Transverse colon (tissue), 4 donors: ENCODE measurements at regions not wholly inside any gene's neighbourhood (a gene's known extent, or its start where the extent isn't known, plus 50 kb on each side); places are given as distances from the start of the nearest gene placed in this dataset.

Experiments used
- DNase-seq: peaks from one replicate; pipeline ENCODE4 v3.0.0-alpha.2; 2019
- H3K27ac ChIP-seq, 4 donors: fragments of 200-600 bp; sonication (generic); 2 replicates each; pipeline ENCODE4 v1.5.1; 2016 to 2018; ENCODE audit warnings: inconsistent platforms in 4 of 4
- H3K27me3 ChIP-seq: fragments of 200-600 bp; sonication (generic); 2 replicates; pipeline ENCODE4 v1.5.1; 2017; ENCODE audit warnings: inconsistent platforms
- H3K36me3 ChIP-seq, 4 donors: fragments of 200-600 bp; sonication (generic); 2 replicates each; pipeline ENCODE4 v1.5.1; 2017 to 2019; ENCODE audit warnings: inconsistent platforms in 4 of 4
- H3K4me1 ChIP-seq, 4 donors: fragments of 200-600 bp; sonication (generic); 2 replicates each; pipeline ENCODE4 v1.5.1; 2017 to 2020; ENCODE audit warnings: inconsistent platforms in 4 of 4
- H3K4me3 ChIP-seq, 4 donors: fragments of 200-600 bp; sonication (generic); 1 replicate in 1 of 4; 2 replicates in 3 of 4; pipeline versions ENCODE4 v1.5.1 to v1.6.1; 2017 to 2019; ENCODE audit warnings: inconsistent platforms in 4 of 4
- H3K9me3 ChIP-seq, 2 donors: fragments of 200-600 bp; sonication (generic); 2 replicates each; pipeline ENCODE4 v1.5.1; 2017 to 2019; ENCODE audit warnings: inconsistent platforms in 2 of 2
- EP300 ChIP-seq: sonication (generic); formaldehyde crosslinking; IDR thresholded peaks from one replicate; pipeline ENCODE4 v1.6.1; 2017; ENCODE audit warnings: antibody characterized with exemption, low read depth
- POLR2A ChIP-seq: fragments of 450-650 bp; IDR thresholded peaks from one replicate; pipeline ENCODE4 v1.6.1; 2016; ENCODE audit warnings: antibody characterized with exemption, mild to moderate bottlenecking, moderate library complexity
- POLR2AphosphoS5 ChIP-seq, 3 donors: sonication (generic); formaldehyde crosslinking; IDR thresholded peaks; one replicate each; pipeline ENCODE4 v1.6.1; 2016; ENCODE audit warnings: antibody characterized with exemption in 3 of 3
- WGBS, 2 donors: methylation state at CpG; one replicate each; pipeline ENCODE4 v1.1.5; 2018; ENCODE audit warnings: low coverage in 1 of 2; 5-methylcytosine and 5-hydroxymethylcytosine counted together
- in situ Hi-C, 4 donors: fragments of 200-750 bp; cut with MboI; loops; one replicate each; pipeline versions ENCODE4 v1.15.0 to v1.15.1; 2017; ENCODE audit warnings: low sequenced_read_pairs in 3 of 4, low pct_ligation_motif_present in 1 of 4, low pct_unique_long_range_greater_than_20kb in 1 of 4
- intact Hi-C: fragments of 100-400 bp; cut with DNase I; formaldehyde crosslinking; loops from one replicate; pipeline ENCODE4 v1.15.1; 2023; ENCODE audit warnings: low total_unique reads
- small RNA-seq, 4 donors: library from RNA; depleted of rRNA; stranded (forward); fragments of <200 nt; gene quantifications; one replicate each; pipeline ENCODE3, GENCODE V24; 2016
- TF ChIP-seq, protein P1 (sequence below), 5 experiments: fragments of 200-600 bp in 3 of 5; fragments of 450-650 bp in 2 of 5; sonication (generic) in 3 of 5; IDR thresholded peaks; 1 replicate in 2 of 5; 2 replicates in 3 of 5; pipeline ENCODE4 v1.5.1; 2016 to 2017; ENCODE audit warnings: antibody characterized with exemption in 5 of 5, inconsistent platforms in 3 of 5, mild to moderate bottlenecking in 2 of 5, moderate library complexity in 1 of 5

- in situ Hi-C loops (no loop called here), intact Hi-C loops (no loop called here)
- Histone ChIP-seq H3K4me3 (no peak overlapping the region), H3K36me3 (no peaks in the 10 kb centered on the region), H3K27ac (no peak overlapping the region), H3K4me1 (no peaks in the 10 kb centered on the region), H3K27me3 (no peaks in the 10 kb centered on the region), H3K9me3 (no peaks in the 10 kb centered on the region)
- DNase-seq: no peak
- TF ChIP-seq, protein P1, sequence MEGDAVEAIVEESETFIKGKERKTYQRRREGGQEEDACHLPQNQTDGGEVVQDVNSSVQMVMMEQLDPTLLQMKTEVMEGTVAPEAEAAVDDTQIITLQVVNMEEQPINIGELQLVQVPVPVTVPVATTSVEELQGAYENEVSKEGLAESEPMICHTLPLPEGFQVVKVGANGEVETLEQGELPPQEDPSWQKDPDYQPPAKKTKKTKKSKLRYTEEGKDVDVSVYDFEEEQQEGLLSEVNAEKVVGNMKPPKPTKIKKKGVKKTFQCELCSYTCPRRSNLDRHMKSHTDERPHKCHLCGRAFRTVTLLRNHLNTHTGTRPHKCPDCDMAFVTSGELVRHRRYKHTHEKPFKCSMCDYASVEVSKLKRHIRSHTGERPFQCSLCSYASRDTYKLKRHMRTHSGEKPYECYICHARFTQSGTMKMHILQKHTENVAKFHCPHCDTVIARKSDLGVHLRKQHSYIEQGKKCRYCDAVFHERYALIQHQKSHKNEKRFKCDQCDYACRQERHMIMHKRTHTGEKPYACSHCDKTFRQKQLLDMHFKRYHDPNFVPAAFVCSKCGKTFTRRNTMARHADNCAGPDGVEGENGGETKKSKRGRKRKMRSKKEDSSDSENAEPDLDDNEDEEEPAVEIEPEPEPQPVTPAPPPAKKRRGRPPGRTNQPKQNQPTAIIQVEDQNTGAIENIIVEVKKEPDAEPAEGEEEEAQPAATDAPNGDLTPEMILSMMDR (IDR thresholded peaks at IDR 0.05): no peak
- TF ChIP-seq POLR2AphosphoS5 (IDR thresholded peaks at IDR 0.05) (no peak), EP300 (no peak), POLR2A (no peak)
Measured at GRCh38 chr7:90092506-90092905, 61.8 kb upstream of the STEAP1 start.

GRCh38 chr7:90094030-90094429 is 60.2 kb upstream of the STEAP1 start:
- H3K4me3 ChIP-seq: no peak overlapping the region
- intact Hi-C loops: no loop called here
- H3K27ac ChIP-seq: no peak overlapping the region
- no peaks in the 10 kb centered on the region for H3K36me3 ChIP-seq
- no peaks in the 10 kb centered on the region for H3K4me1 ChIP-seq
- no peak for TF ChIP-seq EP300
- no peak for TF ChIP-seq POLR2AphosphoS5 (IDR thresholded peaks at IDR 0.05)
- TF ChIP-seq, protein P1 (IDR thresholded peaks at IDR 0.05): no peak
- TF ChIP-seq POLR2A: no peak
- 84 to 85% methylated on average over 2 of the region's 2 CpGs for WGBS, 2 donors
- no peaks in the 10 kb centered on the region for H3K9me3 ChIP-seq
- DNase-seq: no peak
- no peaks in the 10 kb centered on the region for H3K27me3 ChIP-seq
- in situ Hi-C loops: no loop called here

Small RNA genes in the stretch of these regions (small RNA-seq; reads per million reads assigned to genes)
- 0 reads per million in 4 donors for gene RNU6-274P
